IPS-NIHi7 (cell line): ENCODE measurements at regions not wholly inside any gene's neighbourhood (a gene's known extent, or its start where the extent isn't known, plus 50 kb on each side); places are given as distances from the start of the nearest gene placed in this dataset.
A peak's percentile ranks its signal among the peaks of the same experiment; 100 is the strongest.
"Not testable (repeated sequence)": the region's sequence is repeated elsewhere in the genome, so short reads cannot be mapped to it uniquely, and the experiment has no call there.

Experiments used
- DNase-seq: peaks from one replicate; pipeline ENCODE4 v3.0.0; 2012; ENCODE audit warnings: mixed read lengths; ENCODE audit errors: extremely low spot score

DNA sequence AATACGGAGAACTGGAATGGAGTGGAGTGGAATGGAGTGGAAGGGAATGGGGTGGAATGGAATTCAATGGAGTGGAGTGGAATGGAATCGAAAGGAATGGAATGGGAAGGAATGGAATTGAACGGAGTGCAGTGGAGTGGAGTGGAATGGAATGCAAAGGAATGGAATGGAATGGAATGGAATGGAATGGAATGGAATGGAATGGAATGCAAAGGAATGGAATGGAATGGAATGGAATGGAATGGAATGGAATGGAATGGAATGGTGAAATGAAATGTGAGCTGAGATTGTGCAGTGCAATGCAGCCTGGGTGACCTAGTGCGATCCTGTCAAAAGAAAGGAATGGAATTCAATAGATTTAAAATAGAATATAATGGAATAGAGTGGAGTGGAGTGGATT is 357.3 kb upstream of the WSB1 start:
- DNase-seq: not testable (repeated sequence)

DNA sequence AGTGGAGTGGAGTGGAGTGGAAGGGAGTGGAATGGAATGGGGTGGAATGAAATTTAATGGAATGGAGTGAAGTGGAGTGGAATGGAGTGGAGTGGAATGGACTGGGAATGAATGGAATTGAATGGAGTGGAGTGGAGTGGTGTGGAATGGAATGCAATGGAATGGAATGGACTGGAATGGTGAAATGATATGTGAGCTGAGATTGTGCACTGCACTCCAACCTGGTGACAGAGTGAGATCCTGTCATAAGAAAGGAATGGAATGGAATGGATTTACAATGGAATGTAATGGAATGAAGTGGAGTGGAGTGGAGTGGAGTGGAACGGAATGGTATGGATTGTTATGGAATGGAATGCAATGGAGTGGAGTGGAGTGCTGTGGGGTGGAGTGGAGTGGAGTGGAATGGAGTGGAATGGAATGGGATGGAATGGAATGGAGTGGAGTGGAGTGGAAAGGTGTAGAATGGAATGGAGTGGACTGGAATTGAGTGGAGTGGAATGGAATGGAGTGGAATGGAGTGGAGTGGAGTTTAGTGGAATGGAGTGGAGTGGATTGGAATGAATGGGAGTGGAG is 356.1 kb upstream of the WSB1 start:
- DNase-seq: not testable (repeated sequence)

DNA sequence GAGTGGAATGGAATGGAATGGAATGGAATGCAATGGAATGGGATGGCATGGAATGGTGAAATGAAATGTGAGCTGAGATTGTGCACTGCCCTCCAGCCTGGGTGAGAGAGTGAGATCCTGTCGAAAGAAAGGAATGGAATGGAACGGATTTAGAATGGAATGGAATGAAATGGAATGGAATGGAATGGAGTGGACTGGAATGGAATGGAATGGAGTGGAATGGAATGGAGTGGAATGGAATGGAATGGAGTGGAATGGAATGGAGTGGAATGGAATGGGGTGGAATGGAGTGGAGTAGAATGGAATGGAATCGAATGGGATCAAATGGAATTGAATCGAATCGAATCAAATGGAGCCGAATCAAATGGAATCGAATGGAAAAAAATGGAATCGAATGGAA is 354.2 kb upstream of the WSB1 start:
- not testable (repeated sequence) for DNase-seq

DNA sequence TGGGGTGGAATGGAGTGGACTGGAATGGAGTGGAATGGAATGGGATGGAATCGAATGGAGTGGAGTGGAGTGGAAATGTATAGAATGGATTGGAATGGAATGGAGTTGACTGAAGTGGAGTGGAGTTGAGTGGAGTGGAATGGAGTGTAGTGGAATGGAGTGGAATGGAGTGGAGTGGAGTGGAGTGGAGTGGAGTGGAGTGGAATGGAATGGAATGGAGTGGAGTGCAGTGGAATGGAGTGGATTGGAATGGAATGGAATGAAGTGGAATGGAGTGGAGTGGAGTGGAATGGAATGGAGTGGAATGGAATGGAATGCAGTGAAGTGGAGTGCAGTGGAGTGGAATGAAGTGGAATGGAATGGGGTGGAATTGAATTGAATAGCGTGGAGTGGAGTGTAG is 353.3 kb upstream of the WSB1 start:
- not testable (repeated sequence) for DNase-seq

- no peak for DNase-seq
Observed at GRCh38 chr17:26962255-26963162, 331.4 kb upstream of the WSB1 start.

DNA sequence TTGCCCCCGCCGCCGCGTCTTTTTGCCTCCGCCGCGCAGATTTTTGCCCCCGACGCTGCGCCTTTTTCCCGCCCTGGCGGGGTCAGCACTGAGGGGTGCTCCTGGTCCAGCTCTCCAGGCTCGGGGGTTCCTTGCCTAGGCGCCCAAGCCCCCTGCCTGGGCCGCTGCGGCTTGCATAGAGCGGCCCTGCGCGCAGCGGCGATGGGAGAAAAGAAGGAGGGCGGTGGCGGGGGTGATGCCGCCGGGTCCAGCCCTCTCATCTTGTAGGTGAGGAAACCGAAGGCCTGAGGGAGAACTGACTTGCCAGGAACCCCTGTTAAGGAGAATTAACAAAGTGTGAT is 330.8 kb upstream of the WSB1 start:
- no peak for DNase-seq

GRCh38 chr17:26965898-26966624 is 327.9 kb upstream of the WSB1 start:
- DNase-seq: not testable (repeated sequence)

- not testable (repeated sequence) for DNase-seq
Observed at GRCh38 chr17:26966625-26967179, 327.2 kb upstream of the WSB1 start.

DNA sequence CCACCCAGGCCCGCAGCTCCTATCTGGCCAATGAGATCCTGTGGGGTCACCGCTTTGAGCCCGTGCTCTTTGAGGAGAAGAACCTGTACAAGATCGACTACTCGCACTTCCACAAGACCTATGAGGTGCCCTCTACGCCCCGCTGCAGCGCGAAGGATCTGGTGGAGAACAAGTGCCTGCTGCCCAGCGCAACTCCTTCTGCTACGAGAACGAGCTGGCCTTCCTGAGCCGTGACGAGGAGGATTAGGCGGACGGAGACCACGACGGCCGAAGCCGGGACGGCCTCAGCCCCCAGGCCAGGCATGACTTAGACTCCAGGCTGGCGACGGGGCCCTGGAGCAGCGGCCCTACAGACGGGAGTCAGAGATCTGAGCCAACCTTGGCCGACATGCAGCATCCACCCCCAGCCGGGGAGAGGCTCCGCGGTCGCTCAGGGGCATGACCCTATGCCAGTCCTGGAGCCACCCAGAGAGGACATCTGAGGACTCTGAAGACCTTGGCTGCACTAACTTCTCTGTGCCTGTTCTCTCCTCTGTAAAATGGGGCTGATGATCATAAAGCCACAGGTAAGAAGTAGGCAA is 312.0 kb upstream of the WSB1 start:
- not testable (repeated sequence) for DNase-seq

DNA sequence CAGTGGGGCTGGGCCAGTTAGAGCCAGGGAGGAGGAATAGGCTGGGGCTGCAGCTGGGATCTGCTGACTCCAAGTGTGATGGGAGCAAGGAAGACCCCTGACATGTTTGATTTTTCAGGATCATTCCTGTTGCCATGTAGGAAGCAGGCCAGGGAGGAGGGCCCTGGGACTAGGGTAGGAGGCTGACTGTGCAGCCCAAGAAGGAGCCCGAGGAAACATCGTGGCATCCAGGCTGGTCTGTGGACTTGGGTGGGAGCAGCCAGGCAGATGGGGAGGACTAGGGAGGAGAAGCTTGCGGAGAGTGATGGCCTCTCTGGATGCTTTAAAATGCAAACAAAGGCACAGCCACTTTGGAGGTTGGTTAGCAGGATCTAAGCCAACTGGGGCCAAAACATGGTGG is 311.4 kb upstream of the WSB1 start:
- DNase-seq: not testable (repeated sequence)

- not testable (repeated sequence) for DNase-seq
Observed at GRCh38 chr17:26987851-26988250, 306.1 kb upstream of the WSB1 start.

DNA sequence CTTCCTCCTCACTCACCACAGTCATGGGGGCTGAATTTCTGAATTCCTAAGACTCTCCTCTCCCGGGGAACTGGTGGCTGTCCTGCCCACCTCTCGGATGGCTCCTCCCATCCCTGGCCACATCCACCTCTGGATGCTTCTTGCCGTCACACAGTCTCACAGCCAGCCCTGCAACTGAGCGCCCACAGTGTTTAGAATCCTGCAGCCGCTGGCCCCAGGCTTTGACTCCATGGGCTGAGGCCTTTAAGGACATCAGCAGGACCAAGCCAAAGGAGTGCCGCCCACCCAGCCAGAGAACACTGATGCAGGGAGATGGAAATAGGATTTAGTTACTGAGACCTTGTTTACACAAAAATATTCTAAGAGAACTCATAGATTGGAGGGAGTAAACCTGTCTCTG is 299.3 kb upstream of the WSB1 start:
- not testable (repeated sequence) for DNase-seq

DNA sequence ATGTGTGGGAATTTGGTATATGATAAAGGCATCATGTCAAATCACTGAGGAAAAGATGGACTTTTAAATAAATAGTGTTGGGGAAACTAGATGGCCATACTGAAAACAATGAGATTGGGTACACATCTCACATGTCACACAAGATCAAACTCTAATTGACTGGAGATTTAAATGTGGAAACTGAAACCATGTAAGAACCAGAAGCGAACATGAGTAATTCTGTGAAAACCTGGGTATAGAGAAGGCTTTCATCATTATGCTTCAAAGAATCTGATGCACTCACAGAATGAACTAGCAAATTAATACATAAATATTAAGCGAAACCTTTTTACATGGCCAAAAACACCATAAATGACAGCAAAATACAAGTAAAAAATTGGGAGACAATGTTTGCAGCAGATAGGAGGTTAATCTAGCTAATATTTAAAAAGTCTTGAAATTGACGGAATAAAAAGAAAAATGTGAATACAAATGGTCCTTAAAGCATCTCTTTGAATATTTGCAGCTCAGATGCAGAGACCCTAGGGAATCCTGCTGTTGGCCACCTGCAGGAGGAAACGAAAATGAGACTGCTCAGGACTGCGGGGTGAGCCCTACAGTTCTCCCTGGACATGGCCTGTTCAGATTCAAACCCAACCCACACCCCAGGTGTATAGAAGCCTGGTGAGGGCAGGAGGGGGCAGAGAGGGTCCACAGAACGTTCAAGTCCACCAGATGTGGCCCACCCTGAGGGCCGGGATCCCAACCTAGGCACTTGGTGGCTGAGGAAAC is 297.6 kb upstream of the WSB1 start:
- DNase-seq: not testable (repeated sequence)

- DNase-seq: not testable (repeated sequence)
Observed at GRCh38 chr17:27007734-27008531, 286.0 kb upstream of the WSB1 start.

- no peak for DNase-seq
Observed at GRCh38 chr17:27009087-27009486, 284.8 kb upstream of the WSB1 start.

DNA sequence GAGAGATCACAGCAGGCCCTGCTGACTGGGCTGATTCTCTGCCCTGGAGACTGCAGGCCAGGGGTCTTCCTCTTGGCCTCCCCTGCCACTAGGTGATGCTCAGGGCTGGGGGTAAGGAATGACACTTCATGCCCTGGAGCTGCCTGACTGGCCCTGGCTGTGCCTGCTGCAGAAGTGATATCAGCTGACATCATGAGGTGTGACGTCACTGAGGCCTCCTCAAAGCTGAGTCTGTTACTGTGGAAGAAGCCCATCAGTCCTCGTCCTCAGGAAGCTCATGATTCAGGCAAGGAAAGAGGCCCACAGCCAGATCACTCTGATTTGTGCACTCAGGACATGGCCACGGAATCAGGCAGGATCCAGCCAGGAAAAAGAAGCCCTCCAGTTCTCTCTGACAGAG is 283.8 kb upstream of the WSB1 start:
- DNase-seq: not testable (repeated sequence)

DNA sequence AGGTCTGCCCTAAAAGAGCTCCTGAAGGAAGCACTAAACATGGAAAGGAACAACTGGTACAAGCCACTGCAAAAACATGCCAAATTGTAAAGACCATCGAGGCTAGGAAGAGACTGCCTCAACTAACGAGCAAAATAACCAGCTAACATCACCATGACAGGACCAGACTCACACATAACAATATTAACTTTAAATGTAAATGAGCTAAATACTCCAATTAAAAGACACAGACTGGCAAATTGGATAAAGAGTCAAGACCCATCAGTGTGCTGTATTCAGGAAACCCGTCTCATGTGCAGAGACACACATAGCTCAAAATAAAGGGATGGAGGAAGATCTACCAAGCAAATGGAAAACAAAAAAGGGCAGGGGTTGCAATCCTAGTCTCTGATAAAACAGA is 263.4 kb upstream of the WSB1 start:
- not testable (repeated sequence) for DNase-seq

DNA sequence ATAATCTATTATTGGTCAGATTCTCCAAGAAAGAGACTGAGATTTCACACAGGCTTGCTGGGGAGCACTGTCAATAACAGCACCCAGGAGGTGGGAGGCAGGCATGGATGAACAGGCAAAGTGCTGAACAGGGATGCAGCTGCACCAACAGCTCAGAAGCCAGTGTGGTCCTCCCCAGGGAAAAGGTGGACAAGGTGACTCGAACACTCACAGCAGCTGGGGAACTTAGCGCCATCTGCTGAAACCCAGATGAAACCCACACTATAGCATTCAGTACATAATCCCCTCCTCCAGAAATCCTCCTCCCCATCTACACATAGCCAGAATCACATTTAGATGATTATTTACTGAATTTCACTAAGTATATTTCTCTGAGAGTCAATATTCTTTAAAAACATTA is 255.2 kb upstream of the WSB1 start:
- DNase-seq: peak; percentile 8

DNA sequence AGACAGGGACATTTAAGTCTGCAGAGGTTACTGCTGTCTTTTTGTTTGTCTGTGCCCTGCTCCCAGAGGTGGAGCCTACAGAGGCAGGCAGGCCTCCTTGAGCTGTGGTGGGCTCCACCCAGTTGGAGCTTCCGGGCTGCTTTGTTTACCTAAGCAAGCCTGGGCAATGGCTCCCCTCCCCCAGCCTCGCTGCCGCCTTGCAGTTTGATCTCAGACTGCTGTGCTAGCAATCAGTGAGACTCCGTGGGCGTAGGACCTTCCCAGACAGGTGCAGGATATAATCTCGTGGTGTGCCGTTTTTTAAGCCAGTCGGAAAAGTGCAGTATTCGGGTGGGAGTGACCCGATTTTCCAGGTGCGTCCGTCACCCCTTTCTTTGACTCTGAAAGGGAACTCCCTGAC is 248.9 kb upstream of the WSB1 start:
- not testable (repeated sequence) for DNase-seq

GRCh38 chr17:27049104-27049784 is 244.7 kb upstream of the WSB1 start:
- DNase-seq: no peak
